ENCODE measurements at regions not wholly inside any gene's neighbourhood (a gene's known extent, or its start where the extent isn't known, plus 50 kb on each side); places are given as distances from the start of the nearest gene placed in this dataset.

GRCh38 chr10:129280908-129281586, 186.0 kb upstream of the MGMT start:
- DNase-seq (ENCODE audit: extremely low spot score) = no peak
- WGBS = 48% methylated on average over 3 of the region's 3 CpGs
- H3K4me1 ChIP-seq (ENCODE audit: insufficient read depth) = no peaks in the 10 kb centered on the region
- no peaks in the 10 kb centered on the region for H3K36me3 ChIP-seq (ENCODE audit: insufficient read depth)
- H3K4me3 ChIP-seq (ENCODE audit: low read depth, low read length) = no peak overlapping the region
- H3K27ac ChIP-seq (ENCODE audit: low read depth) = no peak overlapping the region

GRCh38 chr10:129285459-129285858, 181.6 kb upstream of the MGMT start:
- DNase-seq (ENCODE audit: extremely low spot score) = no peak
- H3K4me1 ChIP-seq (ENCODE audit: insufficient read depth) = no peaks in the 10 kb centered on the region
- 94% methylated on average over 5 of the region's 5 CpGs for WGBS
- no peaks in the 10 kb centered on the region for H3K36me3 ChIP-seq (ENCODE audit: insufficient read depth)
- H3K27ac ChIP-seq (ENCODE audit: low read depth) = no peak overlapping the region
- no peak overlapping the region for H3K4me3 ChIP-seq (ENCODE audit: low read depth, low read length)

DNA sequence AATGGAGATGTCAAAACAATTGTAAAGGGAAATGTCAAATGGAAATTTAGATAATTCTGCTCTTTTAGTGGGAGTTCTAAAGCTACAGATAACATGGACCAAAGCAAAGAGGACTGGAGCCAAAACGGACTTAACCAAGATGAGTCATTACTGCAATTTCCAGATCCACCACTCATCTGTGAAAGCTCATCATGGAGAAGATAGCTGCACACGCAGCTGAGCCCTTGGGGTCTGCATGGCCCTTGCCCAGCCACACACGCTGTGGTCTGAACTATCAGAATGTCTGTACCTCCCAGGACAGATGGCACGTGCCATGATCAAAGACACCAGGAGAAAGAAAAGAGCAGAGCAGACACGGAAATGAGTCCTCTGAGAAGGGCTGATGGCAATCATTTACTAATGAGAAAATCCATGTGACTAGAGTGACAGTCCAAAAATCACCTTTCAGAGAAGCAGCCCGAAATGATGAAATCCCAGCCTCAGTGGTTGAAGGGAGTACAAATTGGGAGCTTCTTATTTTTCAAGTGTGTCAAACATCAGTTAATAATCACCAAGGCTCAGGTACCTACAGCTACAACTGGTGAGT, 177.9 kb upstream of the MGMT start:
- no peaks in the 10 kb centered on the region for H3K4me1 ChIP-seq (ENCODE audit: insufficient read depth)
- no peaks in the 10 kb centered on the region for H3K36me3 ChIP-seq (ENCODE audit: insufficient read depth)
- WGBS = 54% methylated on average over 6 of the region's 6 CpGs
- no peak for DNase-seq (ENCODE audit: extremely low spot score)
- no peak overlapping the region for H3K27ac ChIP-seq (ENCODE audit: low read depth)
- no peak overlapping the region for H3K4me3 ChIP-seq (ENCODE audit: low read depth, low read length)

DNA sequence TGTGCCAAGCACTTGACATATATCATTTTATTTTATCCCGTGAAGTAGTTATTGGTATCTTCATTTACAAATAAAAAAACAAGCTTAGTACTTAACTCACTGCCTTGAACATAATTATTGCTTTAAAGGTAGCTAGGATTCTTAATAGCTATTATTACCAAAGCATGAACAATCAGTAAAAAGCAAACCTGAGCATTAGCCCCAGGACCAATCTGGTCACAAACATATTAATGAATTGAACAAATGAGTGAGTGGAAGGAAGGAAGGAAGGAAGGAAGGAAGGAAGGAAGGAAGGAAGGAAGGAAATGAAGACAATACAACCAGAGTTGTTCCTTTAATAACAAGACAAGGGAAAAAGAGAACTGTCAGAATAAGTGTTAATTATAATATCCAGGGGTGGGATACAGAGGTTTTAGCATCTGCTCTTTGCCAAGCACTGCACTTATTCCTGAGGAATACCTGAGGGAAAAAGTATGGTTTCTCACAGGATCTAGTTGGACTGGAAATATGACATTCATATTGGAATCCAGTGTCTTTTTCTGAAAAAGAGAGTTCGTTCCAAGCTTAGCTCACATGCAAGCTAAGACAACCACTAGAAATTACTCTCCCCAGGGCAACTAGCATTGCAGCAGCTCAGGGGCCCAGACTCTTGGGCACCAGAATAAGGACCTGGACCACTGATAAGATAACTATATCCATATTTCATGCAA, 172.9 kb upstream of the MGMT start:
- Histone ChIP-seq H3K4me1 (ENCODE audit: insufficient read depth) (no peaks in the 10 kb centered on the region), H3K36me3 (ENCODE audit: insufficient read depth) (no peaks in the 10 kb centered on the region), H3K4me3 (ENCODE audit: low read depth, low read length) (no peak overlapping the region), H3K27ac (ENCODE audit: low read depth) (no peak overlapping the region)
- no peak for DNase-seq (ENCODE audit: extremely low spot score)
- 79% methylated on average over 2 of the region's 2 CpGs for WGBS

DNA sequence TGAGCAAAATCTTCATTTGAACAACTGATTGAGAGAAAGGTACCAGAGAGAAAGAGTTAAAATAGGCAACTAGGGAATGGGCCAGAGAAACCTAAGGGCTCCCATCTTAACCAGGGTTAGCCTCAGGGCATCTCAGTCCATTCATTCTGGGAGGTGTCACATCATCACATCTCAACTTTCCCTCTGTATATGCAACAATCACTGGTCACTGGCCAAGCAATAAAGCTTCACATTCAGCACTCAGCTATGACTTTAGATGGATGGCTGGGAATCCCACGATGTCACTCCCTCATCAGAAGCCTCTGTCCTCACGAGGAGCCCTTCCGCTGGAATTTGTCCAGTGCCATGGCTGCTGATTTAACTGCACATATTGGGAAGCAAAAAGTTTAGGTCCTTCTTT, 172.1 kb upstream of the MGMT start:
- H3K4me3 ChIP-seq (ENCODE audit: low read depth, low read length) = no peak overlapping the region
- WGBS = 74% methylated on average over 3 of the region's 3 CpGs
- DNase-seq (ENCODE audit: extremely low spot score) = no peak
- H3K4me1 ChIP-seq (ENCODE audit: insufficient read depth) = no peaks in the 10 kb centered on the region
- no peak overlapping the region for H3K27ac ChIP-seq (ENCODE audit: low read depth)
- no peaks in the 10 kb centered on the region for H3K36me3 ChIP-seq (ENCODE audit: insufficient read depth)

- H3K4me1 ChIP-seq (ENCODE audit: insufficient read depth) = no peaks in the 10 kb centered on the region
These were observed 162.0 kb upstream of the MGMT start for GRCh38 chr10:129305046-129305445.

GRCh38 chr10:129307141-129307540, 159.9 kb upstream of the MGMT start:
- Histone ChIP-seq H3K4me3 (ENCODE audit: low read depth, low read length) (no peak overlapping the region), H3K4me1 (ENCODE audit: insufficient read depth) (no peaks in the 10 kb centered on the region), H3K36me3 (ENCODE audit: insufficient read depth) (no peaks in the 10 kb centered on the region), H3K27ac (ENCODE audit: low read depth) (no peak overlapping the region)
- DNase-seq (ENCODE audit: extremely low spot score) = no peak
- WGBS = 75% methylated on average over 8 of the region's 8 CpGs

More at GRCh38 chr10:129305046-129305445, 162.0 kb upstream of the MGMT start:
- WGBS = 27% methylated on average over 5 of the region's 5 CpGs
- no peak overlapping the region for H3K27ac ChIP-seq (ENCODE audit: low read depth)
- no peak overlapping the region for H3K4me3 ChIP-seq (ENCODE audit: low read depth, low read length)
- no peaks in the 10 kb centered on the region for H3K36me3 ChIP-seq (ENCODE audit: insufficient read depth)
- DNase-seq (ENCODE audit: extremely low spot score) = no peak

- no peak overlapping the region for H3K27ac ChIP-seq (ENCODE audit: low read depth)
- WGBS = 84% methylated on average over 10 of the region's 10 CpGs
- no peaks in the 10 kb centered on the region for H3K36me3 ChIP-seq (ENCODE audit: insufficient read depth)
- H3K4me1 ChIP-seq (ENCODE audit: insufficient read depth) = no peaks in the 10 kb centered on the region
- no peak for DNase-seq (ENCODE audit: extremely low spot score)
- H3K4me3 ChIP-seq (ENCODE audit: low read depth, low read length) = no peak overlapping the region
These were observed 158.0 kb upstream of the MGMT start for GRCh38 chr10:129308953-129309564.

GRCh38 chr10:129309565-129309964, 157.5 kb upstream of the MGMT start:
- 91% methylated on average over 5 of the region's 5 CpGs for WGBS
- H3K4me1 ChIP-seq (ENCODE audit: insufficient read depth) = no peaks in the 10 kb centered on the region
- no peak for DNase-seq (ENCODE audit: extremely low spot score)
- H3K27ac ChIP-seq (ENCODE audit: low read depth) = no peak overlapping the region
- H3K36me3 ChIP-seq (ENCODE audit: insufficient read depth) = no peaks in the 10 kb centered on the region
- no peak overlapping the region for H3K4me3 ChIP-seq (ENCODE audit: low read depth, low read length)

GRCh38 chr10:129310881-129311280, 156.2 kb upstream of the MGMT start:
- WGBS = 46% methylated on average over 4 of the region's 4 CpGs
- no peaks in the 10 kb centered on the region for H3K4me1 ChIP-seq (ENCODE audit: insufficient read depth)
- no peak for DNase-seq (ENCODE audit: extremely low spot score)
- H3K36me3 ChIP-seq (ENCODE audit: insufficient read depth) = no peaks in the 10 kb centered on the region
- no peak overlapping the region for H3K4me3 ChIP-seq (ENCODE audit: low read depth, low read length)
- no peak overlapping the region for H3K27ac ChIP-seq (ENCODE audit: low read depth)

- Histone ChIP-seq H3K4me1 (ENCODE audit: insufficient read depth) (no peaks in the 10 kb centered on the region), H3K27ac (ENCODE audit: low read depth) (no peak overlapping the region), H3K4me3 (ENCODE audit: low read depth, low read length) (no peak overlapping the region), H3K36me3 (ENCODE audit: insufficient read depth) (no peaks in the 10 kb centered on the region)
- no peak for DNase-seq (ENCODE audit: extremely low spot score)
- 74% methylated on average over 1 of the region's 1 CpG for WGBS
These were observed 147.1 kb upstream of the MGMT start for GRCh38 chr10:129319934-129320333.

- no peak overlapping the region for H3K4me3 ChIP-seq (ENCODE audit: low read depth, low read length)
- H3K4me1 ChIP-seq (ENCODE audit: insufficient read depth) = no peaks in the 10 kb centered on the region
- DNase-seq (ENCODE audit: extremely low spot score) = no peak
- H3K36me3 ChIP-seq (ENCODE audit: insufficient read depth) = no peaks in the 10 kb centered on the region
- WGBS = 92% methylated on average over 1 of the region's 1 CpG
- no peak overlapping the region for H3K27ac ChIP-seq (ENCODE audit: low read depth)
These were observed 146.7 kb upstream of the MGMT start for GRCh38 chr10:129320340-129320739.

DNA sequence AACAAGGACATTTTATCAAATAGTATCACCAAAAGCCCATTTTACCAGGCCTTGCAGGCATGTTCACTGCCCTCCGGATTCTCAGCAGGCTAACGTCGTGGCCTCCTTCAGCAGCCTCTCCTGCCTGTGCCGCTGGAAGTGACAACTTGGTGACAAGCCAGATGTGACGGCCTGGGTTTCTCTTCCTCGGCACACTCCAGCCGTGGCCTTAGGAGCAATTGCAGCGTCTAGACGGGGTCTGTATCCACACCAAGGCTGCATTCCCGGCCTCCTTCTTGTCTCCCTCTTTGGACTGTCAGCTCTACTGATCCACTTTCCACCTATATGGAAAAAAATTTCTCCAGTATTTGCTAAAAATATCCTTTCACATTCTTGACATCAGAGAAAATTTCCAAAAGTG, 145.3 kb upstream of the MGMT start:
- DNase-seq (ENCODE audit: extremely low spot score) = no peak
- no peaks in the 10 kb centered on the region for H3K36me3 ChIP-seq (ENCODE audit: insufficient read depth)
- no peak overlapping the region for H3K27ac ChIP-seq (ENCODE audit: low read depth)
- no peaks in the 10 kb centered on the region for H3K4me1 ChIP-seq (ENCODE audit: insufficient read depth)
- 86% methylated on average over 10 of the region's 10 CpGs for WGBS
- H3K4me3 ChIP-seq (ENCODE audit: low read depth, low read length) = no peak overlapping the region
